Esophagus squamous epithelium (tissue), 5 donors: ENCODE measurements at regions not wholly inside any gene's neighbourhood (a gene's known extent, or its start where the extent isn't known, plus 50 kb on each side); places are given as distances from the start of the nearest gene placed in this dataset.
"Not testable (repeated sequence)": the region's sequence is repeated elsewhere in the genome, so short reads cannot be mapped to it uniquely, and the experiment has no call there.

Experiments
- DNase-seq: peaks from one replicate; lab custom pipeline; 2025; lab: John Stamatoyannopoulos, UW
- H3K27ac ChIP-seq, 4 donors: fragments of 200-600 bp; sonication (generic); one replicate each; pipeline ENCODE4 v1.5.1; 2016 to 2019; ENCODE audit warnings: mild to moderate bottlenecking in 1 of 4
- H3K27me3 ChIP-seq, 4 donors: fragments of 200-600 bp; sonication (generic); 1 replicate in 3 of 4; 2 replicates in 1 of 4; pipeline versions ENCODE4 v1.5.1 to v1.6.0; 2017 to 2021; ENCODE audit warnings: antibody characterized with exemption in 1 of 4
- H3K36me3 ChIP-seq, 3 donors: fragments of 200-600 bp; sonication (generic); one replicate each; pipeline ENCODE4 v1.5.1; 2016 to 2019
- H3K4me1 ChIP-seq, 3 donors: fragments of 200-600 bp; sonication (generic); one replicate each; pipeline ENCODE4 v1.5.1; 2017 to 2019
- H3K4me3 ChIP-seq, 4 donors: fragments of 200-600 bp; sonication (generic); 1 replicate in 3 of 4; 2 replicates in 1 of 4; pipeline ENCODE4 v1.5.1; 2016 to 2019; ENCODE audit warnings: mild to moderate bottlenecking in 2 of 4, moderate library complexity in 1 of 4
- H3K9me3 ChIP-seq, 3 donors: fragments of 200-600 bp; sonication (generic); one replicate each; pipeline ENCODE4 v1.5.1; 2016 to 2019
- POLR2A ChIP-seq, 4 donors: fragments of 450-650 bp; IDR thresholded peaks; one replicate each; pipeline ENCODE4 v1.6.1; 2017; ENCODE audit warnings: antibody characterized with exemption in 4 of 4, mild to moderate bottlenecking in 4 of 4, moderate library complexity in 3 of 4
- WGBS, 2 donors: methylation state at CpG; one replicate each; pipeline ENCODE4 v1.1.5; 2018; 5-methylcytosine and 5-hydroxymethylcytosine counted together
- intact Hi-C: fragments of 100-400 bp; cut with DNase I; formaldehyde crosslinking; loops from one replicate; pipeline ENCODE4 v1.15.0; 2022
- TF ChIP-seq, protein P1 (sequence below), 6 experiments: fragments of 450-650 bp in 4 of 6; fragments of 200-600 bp in 2 of 6; sonication (generic) in 2 of 6; IDR thresholded peaks; one replicate each; pipeline ENCODE4 v1.5.1; 2016 to 2019; ENCODE audit warnings: antibody characterized with exemption in 6 of 6, mild to moderate bottlenecking in 4 of 6, moderate library complexity in 4 of 6
- donor health status: DM: yes; HTN: yes; CAD: no.

DNA sequence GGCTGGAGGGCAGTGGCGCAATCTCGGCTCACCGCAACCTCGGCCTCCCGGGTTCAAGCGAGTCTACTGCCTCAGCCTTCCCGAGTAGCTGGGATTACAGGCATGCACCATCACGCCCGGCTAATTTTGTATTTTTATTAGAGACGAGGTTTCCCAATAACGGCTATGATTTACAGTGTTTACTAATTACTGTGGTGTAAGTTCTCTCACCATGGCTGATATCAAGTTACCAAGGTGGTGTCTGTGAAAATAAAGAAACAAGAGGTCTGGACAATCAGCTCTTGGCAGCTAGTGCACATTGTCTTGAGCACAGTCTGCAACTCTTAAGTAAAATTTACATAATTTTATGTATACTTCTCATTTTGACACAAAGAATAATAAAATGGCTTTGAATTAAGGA lies 385.5 kb upstream of the COX7C start:
- H3K4me3 ChIP-seq = no peak overlapping the region
- no peaks in the 10 kb centered on the region for H3K9me3 ChIP-seq
- intact Hi-C loops = no loop called here
- H3K27ac ChIP-seq = no peak overlapping the region
- 88 to 91% methylated on average over 11 of the region's 11 CpGs for WGBS, 2 donors
- H3K4me1 ChIP-seq = no peaks in the 10 kb centered on the region
- DNase-seq = no peak
- H3K36me3 ChIP-seq = no peaks in the 10 kb centered on the region
- TF ChIP-seq POLR2A (IDR thresholded peaks at IDR 0.05) = no peak
- TF ChIP-seq, protein P1, sequence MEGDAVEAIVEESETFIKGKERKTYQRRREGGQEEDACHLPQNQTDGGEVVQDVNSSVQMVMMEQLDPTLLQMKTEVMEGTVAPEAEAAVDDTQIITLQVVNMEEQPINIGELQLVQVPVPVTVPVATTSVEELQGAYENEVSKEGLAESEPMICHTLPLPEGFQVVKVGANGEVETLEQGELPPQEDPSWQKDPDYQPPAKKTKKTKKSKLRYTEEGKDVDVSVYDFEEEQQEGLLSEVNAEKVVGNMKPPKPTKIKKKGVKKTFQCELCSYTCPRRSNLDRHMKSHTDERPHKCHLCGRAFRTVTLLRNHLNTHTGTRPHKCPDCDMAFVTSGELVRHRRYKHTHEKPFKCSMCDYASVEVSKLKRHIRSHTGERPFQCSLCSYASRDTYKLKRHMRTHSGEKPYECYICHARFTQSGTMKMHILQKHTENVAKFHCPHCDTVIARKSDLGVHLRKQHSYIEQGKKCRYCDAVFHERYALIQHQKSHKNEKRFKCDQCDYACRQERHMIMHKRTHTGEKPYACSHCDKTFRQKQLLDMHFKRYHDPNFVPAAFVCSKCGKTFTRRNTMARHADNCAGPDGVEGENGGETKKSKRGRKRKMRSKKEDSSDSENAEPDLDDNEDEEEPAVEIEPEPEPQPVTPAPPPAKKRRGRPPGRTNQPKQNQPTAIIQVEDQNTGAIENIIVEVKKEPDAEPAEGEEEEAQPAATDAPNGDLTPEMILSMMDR (IDR thresholded peaks at IDR 0.05) = no peak
- H3K27me3 ChIP-seq = no peaks in the 10 kb centered on the region

DNA sequence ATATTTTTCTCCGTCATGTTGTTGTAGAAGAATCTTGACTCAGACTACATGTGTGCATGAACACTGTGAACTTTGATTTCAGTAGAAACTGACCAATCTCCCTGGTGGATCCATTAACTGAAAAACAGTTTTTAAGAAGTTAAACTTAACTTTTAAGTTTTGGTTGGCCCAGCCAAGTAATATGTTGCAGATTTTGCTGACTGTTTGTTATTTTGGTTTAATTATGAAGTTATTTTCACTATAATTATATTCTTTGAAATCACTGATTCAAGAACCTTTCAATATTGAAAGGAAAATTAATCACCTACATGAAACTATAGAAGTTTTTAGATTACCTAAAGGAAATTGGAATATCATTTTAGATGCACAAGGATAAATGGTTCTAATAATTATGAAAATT lies 373.6 kb upstream of the COX7C start:
- intact Hi-C loops = no loop called here
- Histone ChIP-seq H3K4me3 (no peak overlapping the region), H3K4me1 (no peaks in the 10 kb centered on the region), H3K36me3 (no peaks in the 10 kb centered on the region), H3K27me3 (no peaks in the 10 kb centered on the region), H3K9me3 (no peaks in the 10 kb centered on the region), H3K27ac (no peak overlapping the region)
- TF ChIP-seq, protein P1 (IDR thresholded peaks at IDR 0.05) = no peak
- TF ChIP-seq POLR2A (IDR thresholded peaks at IDR 0.05) = no peak
- DNase-seq = no peak
- WGBS, 2 donors = 0% methylated on average over 1 of the region's 1 CpG

DNA sequence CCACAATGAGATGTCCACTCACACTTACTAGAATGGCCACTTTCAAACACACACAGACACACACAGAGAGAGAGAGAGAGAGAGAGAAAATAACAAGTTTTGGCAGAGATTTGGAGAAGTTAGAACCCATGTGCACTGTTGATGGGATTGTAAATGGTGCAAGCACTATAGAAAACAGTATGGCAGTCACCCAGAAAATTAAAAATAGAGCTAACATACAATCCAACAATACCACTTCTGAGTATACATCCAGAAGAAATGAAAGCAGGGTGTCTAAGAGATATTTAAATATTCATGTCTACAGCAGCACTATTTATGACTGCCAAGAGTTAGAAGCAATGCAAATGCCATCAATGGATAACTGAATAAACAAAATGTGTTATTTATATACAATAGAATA lies 359.9 kb upstream of the COX7C start:
- no peak for TF ChIP-seq POLR2A (IDR thresholded peaks at IDR 0.05)
- TF ChIP-seq, protein P1 (IDR thresholded peaks at IDR 0.05) = no peak
- intact Hi-C loops = no loop called here
- Histone ChIP-seq H3K4me1 (no peaks in the 10 kb centered on the region), H3K4me3 (no peak overlapping the region), H3K27me3 (no peaks in the 10 kb centered on the region), H3K9me3 (no peaks in the 10 kb centered on the region), H3K36me3 (no peaks in the 10 kb centered on the region), H3K27ac (no peak overlapping the region)
- no peak for DNase-seq

DNA sequence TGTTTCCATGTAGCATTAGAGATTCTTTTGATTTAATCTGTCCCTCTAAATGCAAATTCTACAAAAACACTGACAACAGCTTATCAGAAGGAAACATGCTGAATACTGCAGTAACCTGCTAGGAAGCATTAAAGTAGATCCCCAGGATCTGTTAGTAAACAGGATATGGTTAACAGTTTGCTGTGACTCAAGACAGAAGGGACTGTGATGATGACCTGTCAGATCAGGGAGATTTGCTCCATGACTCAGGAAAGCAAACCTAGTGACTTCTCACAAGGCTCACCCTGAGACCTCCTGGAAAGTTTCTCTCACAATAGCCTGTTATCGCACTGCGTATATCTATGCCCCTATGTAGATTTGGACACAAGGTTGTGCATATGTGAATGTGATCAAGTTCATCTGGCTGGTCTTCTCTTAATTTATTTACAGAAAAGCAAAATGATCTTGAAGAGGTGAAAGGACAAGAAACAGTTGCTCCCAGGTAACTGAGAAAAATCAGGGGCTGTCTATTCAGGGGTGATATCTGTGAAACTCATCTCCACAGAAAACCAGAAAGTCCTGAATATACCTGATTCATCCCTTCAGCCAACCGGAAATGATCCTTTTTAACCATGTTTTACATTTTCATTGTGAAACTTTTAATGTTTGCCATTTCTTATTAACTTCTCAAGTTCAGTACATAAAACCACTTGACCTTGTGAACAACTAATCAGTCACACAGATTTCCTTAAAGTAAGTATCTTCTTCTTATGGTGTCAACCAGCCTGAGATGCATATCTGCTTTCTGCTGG lies 333.1 kb upstream of the COX7C start:
- H3K27me3 ChIP-seq, intact Hi-C loops, H3K4me1 ChIP-seq, H3K27ac ChIP-seq, H3K9me3 ChIP-seq, DNase-seq, H3K36me3 ChIP-seq, H3K4me3 ChIP-seq: not testable (repeated sequence)
- 72 to 75% methylated on average over 3 of the region's 3 CpGs for WGBS, 2 donors

DNA sequence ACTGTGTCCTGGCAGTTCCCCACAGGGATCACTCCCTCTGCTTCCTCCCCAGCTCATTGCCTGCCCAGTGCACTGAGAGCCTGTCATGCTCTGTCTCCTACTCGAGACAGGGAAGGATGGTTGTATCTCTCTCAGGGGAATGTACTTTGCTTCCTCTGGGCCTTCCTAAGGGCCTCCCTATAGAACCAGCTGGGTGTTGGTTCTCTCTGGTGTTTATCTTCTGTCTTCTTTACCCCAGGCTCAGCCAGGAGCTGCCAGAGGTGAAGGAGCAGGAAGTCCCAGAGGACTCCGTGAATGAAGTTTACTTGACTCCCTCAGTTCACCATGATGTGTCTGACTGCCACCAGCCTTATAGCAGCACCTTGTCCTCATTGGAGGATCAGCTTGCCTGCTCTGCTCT lies 330.3 kb upstream of the COX7C start:
- intact Hi-C loops, H3K4me1 ChIP-seq, H3K4me3 ChIP-seq, H3K27ac ChIP-seq, H3K27me3 ChIP-seq, DNase-seq, H3K9me3 ChIP-seq, H3K36me3 ChIP-seq: not testable (repeated sequence)
- 100% methylated on average over 1 of the region's 2 CpGs; no CpG with 5 or more reads in 1 of the 2 donors for WGBS, 2 donors

DNA sequence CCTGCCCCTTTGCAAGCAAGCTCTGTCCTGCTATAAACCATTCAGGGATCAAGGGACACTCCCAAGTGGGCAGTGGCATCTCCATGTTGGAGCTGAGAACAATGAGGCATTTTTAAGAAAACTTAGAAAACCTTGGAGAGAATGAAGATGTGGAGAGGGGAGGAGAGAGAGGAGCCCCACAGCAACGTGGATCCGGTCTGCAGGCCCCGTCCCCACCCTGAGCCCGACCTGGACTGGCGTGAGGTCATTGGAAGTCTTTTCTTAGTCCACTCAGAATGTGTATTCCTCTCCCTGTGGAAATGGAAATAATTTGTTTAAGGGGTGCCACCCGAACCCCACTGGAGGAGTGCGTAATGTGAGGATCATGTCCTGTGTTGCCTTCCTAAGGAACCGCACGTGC lies 328.0 kb upstream of the COX7C start:
- intact Hi-C loops, H3K9me3 ChIP-seq, H3K36me3 ChIP-seq, H3K27ac ChIP-seq, H3K4me3 ChIP-seq, H3K27me3 ChIP-seq, DNase-seq, H3K4me1 ChIP-seq: not testable (repeated sequence)
- WGBS, 2 donors = 42 to 81% methylated on average over 3 to 9 of the region's 9 CpGs

DNA sequence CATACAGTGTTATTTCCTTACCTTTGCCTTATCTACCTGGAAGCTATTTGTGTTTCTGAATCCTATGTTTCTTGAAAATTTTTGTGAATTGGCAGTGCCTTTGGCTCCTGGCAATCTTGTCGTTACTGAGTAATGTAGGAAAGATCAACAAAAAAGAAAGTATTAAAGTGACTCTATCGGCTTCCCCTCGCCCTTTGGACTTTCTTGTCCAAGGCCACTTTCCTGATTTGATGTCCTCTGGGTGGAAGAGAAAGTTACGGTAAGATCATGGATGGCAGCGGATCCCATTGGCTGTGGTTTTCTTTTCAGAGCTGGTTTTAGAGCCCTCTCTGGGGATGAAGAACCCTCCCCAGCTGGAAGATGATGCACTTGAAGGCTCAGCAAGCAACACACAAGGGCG lies 324.9 kb upstream of the COX7C start:
- DNase-seq, H3K4me1 ChIP-seq, H3K4me3 ChIP-seq, intact Hi-C loops, H3K9me3 ChIP-seq, H3K36me3 ChIP-seq, H3K27ac ChIP-seq, H3K27me3 ChIP-seq: not testable (repeated sequence)
- WGBS, 2 donors = 70 to 82% methylated on average over 5 to 6 of the region's 6 CpGs

DNA sequence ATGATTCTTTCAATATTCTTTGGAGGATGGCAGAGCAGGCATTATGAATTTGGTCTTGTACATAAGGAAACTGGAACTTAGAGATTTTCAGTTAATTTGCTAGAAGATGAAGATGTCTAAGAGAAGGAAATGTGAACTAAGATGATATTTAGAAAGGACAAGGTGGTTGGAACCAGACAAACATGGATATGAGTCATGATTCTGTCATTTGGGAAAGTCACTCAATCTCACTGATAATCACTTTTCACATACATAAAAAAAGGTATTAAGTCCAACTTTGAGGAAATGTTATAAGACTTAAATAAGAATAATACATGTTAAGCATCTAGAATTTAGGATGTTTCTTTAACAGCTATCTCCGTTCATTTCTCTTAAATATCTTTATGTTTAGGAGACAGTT lies 315.1 kb upstream of the COX7C start:
- intact Hi-C loops, DNase-seq, H3K9me3 ChIP-seq, H3K4me1 ChIP-seq, H3K27ac ChIP-seq, H3K36me3 ChIP-seq, H3K27me3 ChIP-seq, H3K4me3 ChIP-seq: not testable (repeated sequence)
- 56 to 60% methylated on average over 1 of the region's 1 CpG for WGBS, 2 donors

DNA sequence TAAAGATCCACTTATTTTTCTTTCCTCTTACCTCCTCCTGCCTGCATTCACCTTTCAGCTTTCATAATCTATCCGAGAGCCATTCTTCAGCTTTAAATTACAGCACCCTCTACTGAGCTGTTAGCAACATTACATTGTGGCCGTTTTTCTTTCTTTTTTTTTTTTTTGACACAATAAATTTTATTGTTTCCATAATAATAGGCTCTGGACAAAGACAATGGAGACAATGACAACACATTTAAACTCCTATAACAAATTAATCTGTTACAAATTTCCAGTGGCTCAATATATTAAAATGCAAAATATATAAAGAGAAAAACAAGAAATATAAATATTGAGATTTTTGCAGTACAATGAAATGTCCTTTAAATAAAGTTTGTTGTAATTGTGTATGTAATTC lies 312.7 kb upstream of the COX7C start:
- H3K9me3 ChIP-seq, H3K27me3 ChIP-seq, H3K4me1 ChIP-seq, H3K36me3 ChIP-seq, DNase-seq, H3K27ac ChIP-seq, intact Hi-C loops, H3K4me3 ChIP-seq: not testable (repeated sequence)
- 0 to 3% methylated on average over 2 of the region's 2 CpGs for WGBS, 2 donors
